SK-N-SH (cell line): ENCODE measurements at regions not wholly inside any gene's neighbourhood (a gene's known extent, or its start where the extent isn't known, plus 50 kb on each side); places are given as distances from the start of the nearest gene placed in this dataset.
A peak's percentile ranks its signal among the peaks of the same experiment; 100 is the strongest.

Experiments
- CTCF ChIA-PET: fragments of 300-600, 350-600 bp; formaldehyde crosslinking; extraction: SDS; loops from one replicate; lab custom pipeline; 2021; lab: Yijun Ruan, JAX
- POLR2A ChIA-PET: fragments of 350-600 bp; sonication (Branson Sonifier 250); formaldehyde crosslinking; extraction: SDS; loops from one replicate; lab custom pipeline; 2020; ENCODE audit warnings: antibody characterized with exemption, inconsistent platforms; lab: Yijun Ruan, JAX
- DNase-seq: peaks from one replicate; pipeline ENCODE4 v3.0.0; 2012
- H2AFZ ChIP-seq: fragments of 200-600 bp; sonication (generic); 2 replicates; pipeline ENCODE4 v1.8.1; 2016; ENCODE audit warnings: antibody characterized with exemption, mild to moderate bottlenecking, low read depth
- H3F3A ChIP-seq: fragments of 200-600 bp; sonication (generic); replicated peaks from 2 replicates; pipeline ENCODE3; 2016; ENCODE audit warnings: antibody characterized with exemption, mild to moderate bottlenecking; ENCODE audit not compliant: insufficient read depth
- H3K27ac ChIP-seq, 2 experiments: fragments of 200-500 bp in 1 of 2; fragments of 200-600 bp in 1 of 2; sonication (Bioruptor generic) in 1 of 2; sonication (generic), shearing (Covaris generic) in 1 of 2; 2 replicates each; pipeline versions ENCODE4 v1.5.1 to v1.6.1; 2014 to 2016; ENCODE audit warnings: low read depth in 2 of 2, inconsistent platforms in 1 of 2, low read length in 1 of 2, mild to moderate bottlenecking in 1 of 2, mixed read lengths in 1 of 2
- H3K27me3 ChIP-seq: fragments of 200-600 bp; sonication (generic), shearing (Covaris generic); 2 replicates; pipeline ENCODE4 v1.6.1; 2016; ENCODE audit warnings: mixed run types; ENCODE audit not compliant: insufficient read depth
- H3K36me3 ChIP-seq, 2 experiments: fragments of 200-500 bp in 1 of 2; fragments of 200-600 bp in 1 of 2; sonication (Bioruptor generic) in 1 of 2; sonication (generic) in 1 of 2; replicated peaks in 1 of 2; 2 replicates each; pipeline versions ENCODE3 to v1.5.1; 2014 to 2016; ENCODE audit warnings: low read length in 1 of 2, mild to moderate bottlenecking in 1 of 2; ENCODE audit not compliant: insufficient read depth in 2 of 2, control insufficient read depth in 1 of 2
- H3K4me1 ChIP-seq, 2 experiments: fragments of 200-500 bp in 1 of 2; fragments of 200-600 bp in 1 of 2; sonication (Bioruptor generic) in 1 of 2; sonication (generic), shearing (Covaris generic) in 1 of 2; 2 replicates each; pipeline versions ENCODE4 v1.5.1 to v1.6.1; 2014 to 2016; ENCODE audit warnings: low read depth in 1 of 2, low read length in 1 of 2, mixed run types in 1 of 2; ENCODE audit not compliant: insufficient read depth in 2 of 2, control insufficient read depth in 1 of 2
- H3K4me2 ChIP-seq: fragments of 200-600 bp; sonication (generic), shearing (Covaris generic); 2 replicates; pipeline ENCODE4 v1.6.1; 2017; ENCODE audit warnings: mixed run types
- H3K4me3 ChIP-seq, 2 experiments: fragments of 200-500 bp in 1 of 2; fragments of 200-600 bp in 1 of 2; sonication (Bioruptor generic) in 1 of 2; sonication (generic), shearing (Covaris generic) in 1 of 2; 2 replicates each; pipeline versions ENCODE4 v1.5.1 to v1.8.1; 2014 to 2016; ENCODE audit warnings: low read depth in 2 of 2, inconsistent platforms in 1 of 2, low read length in 1 of 2, mild to moderate bottlenecking in 1 of 2, mixed read lengths in 1 of 2, moderate library complexity in 1 of 2
- H3K79me2 ChIP-seq: fragments of 200-600 bp; sonication (generic); 2 replicates; pipeline ENCODE4 v1.8.1; 2017; ENCODE audit warnings: mild to moderate bottlenecking; ENCODE audit not compliant: insufficient read depth
- H3K9ac ChIP-seq: fragments of 200-600 bp; sonication (generic); 2 replicates; pipeline ENCODE4 v1.6.1; 2017; ENCODE audit warnings: mixed run types
- H3K9me2 ChIP-seq: fragments of 200-600 bp; sonication (generic); 2 replicates; pipeline ENCODE4 v1.6.1; 2017; ENCODE audit warnings: mixed run types
- H3K9me3 ChIP-seq: fragments of 200-600 bp; sonication (generic); 2 replicates; pipeline ENCODE4 v1.6.1; 2017; ENCODE audit warnings: mixed run types, mild to moderate bottlenecking, moderate library complexity
- H4K20me1 ChIP-seq: fragments of 200-600 bp; sonication (generic); 2 replicates; pipeline ENCODE4 v1.6.1; 2017; ENCODE audit warnings: mild to moderate bottlenecking, mixed run types; ENCODE audit not compliant: insufficient read depth
- ELF1 ChIP-seq: IDR thresholded peaks from 2 replicates; pipeline ENCODE4 v1.4.0; 2012
- FOSL2 ChIP-seq: IDR thresholded peaks from 2 replicates; pipeline ENCODE4 v1.4.0; 2012; ENCODE audit warnings: low read depth, mild to moderate bottlenecking, moderate library complexity, borderline replicate concordance
- FOXJ3 ChIP-seq: sonication (generic); formaldehyde crosslinking; IDR thresholded peaks from 2 replicates; pipeline ENCODE4 v1.5.1; 2020; ENCODE audit warnings: mild to moderate bottlenecking, missing genetic modification reagents
- FOXM1 ChIP-seq: IDR thresholded peaks from 2 replicates; pipeline ENCODE4 v1.4.0; 2012; ENCODE audit warnings: low read depth, mild to moderate bottlenecking
- GATA2 ChIP-seq: sonication (generic); formaldehyde crosslinking; IDR thresholded peaks from 2 replicates; pipeline ENCODE4 v1.5.0; 2020; ENCODE audit warnings: mild to moderate bottlenecking, missing genetic modification reagents
- MEF2A ChIP-seq: IDR thresholded peaks from 2 replicates; pipeline ENCODE4 v1.4.0; 2012; ENCODE audit warnings: low read depth, borderline replicate concordance
- MXI1 ChIP-seq: IDR thresholded peaks from 2 replicates; pipeline ENCODE4 v1.6.1; 2012; ENCODE audit warnings: mild to moderate bottlenecking, low read depth, low read length, improper control_type of control experiment
- NFIC ChIP-seq: IDR thresholded peaks from 2 replicates; pipeline ENCODE4 v1.4.0; 2012; ENCODE audit warnings: borderline replicate concordance
- NRF1 ChIP-seq: IDR thresholded peaks from 2 replicates; pipeline ENCODE4 v1.6.1; 2012; ENCODE audit warnings: low read depth, mild to moderate bottlenecking, low read length
- POLR2AphosphoS5 ChIP-seq: IDR thresholded peaks from 2 replicates; pipeline ENCODE4 v1.6.1; 2012; ENCODE audit warnings: low read depth, low read length
- RCOR1 ChIP-seq: fragments of 150-350 bp; IDR thresholded peaks from 2 replicates; pipeline ENCODE4 v1.6.1; 2017; ENCODE audit warnings: antibody characterized with exemption, low read length
- RXRA ChIP-seq: IDR thresholded peaks from 2 replicates; pipeline ENCODE4 v1.4.0; 2012; ENCODE audit warnings: low read depth, mild to moderate bottlenecking, borderline replicate concordance
- SIN3A ChIP-seq: IDR thresholded peaks from 2 replicates; pipeline ENCODE4 v1.6.1; 2012; ENCODE audit warnings: low read depth, mild to moderate bottlenecking, low read length, moderate library complexity, borderline replicate concordance
- SMC3 ChIP-seq: IDR thresholded peaks from 2 replicates; pipeline ENCODE4 v1.6.1; 2012; ENCODE audit warnings: low read depth, low read length, improper control_type of control experiment
- TAF1 ChIP-seq: IDR thresholded peaks from 2 replicates; pipeline ENCODE4 v1.6.1; 2012; ENCODE audit warnings: low read depth, mild to moderate bottlenecking, low read length, moderate library complexity, borderline replicate concordance
- TEAD4 ChIP-seq: IDR thresholded peaks from 2 replicates; pipeline ENCODE4 v1.4.0; 2012; ENCODE audit warnings: mild to moderate bottlenecking, borderline replicate concordance; ENCODE audit not compliant: insufficient read depth
- YY1 ChIP-seq: IDR thresholded peaks from 2 replicates; pipeline ENCODE4 v1.4.0; 2012; ENCODE audit warnings: low read depth, mild to moderate bottlenecking
- whole genome bisulfite sequencing: methylation state at CpG from one replicate; pipeline ENCODE4 v1.1.6; 2017; ENCODE audit warnings: low lambda C conversion rate; 5-methylcytosine and 5-hydroxymethylcytosine counted together
- TF ChIP-seq, protein P1 (sequence below): IDR thresholded peaks from 2 replicates; pipeline ENCODE4 v1.4.0; 2012; ENCODE audit warnings: low read depth, borderline replicate concordance
- TF ChIP-seq, protein P2 (sequence below): IDR thresholded peaks from 2 replicates; pipeline ENCODE4; 2012
- TF ChIP-seq, protein P3 (sequence below): fragments of 150-350 bp; IDR thresholded peaks from 2 replicates; pipeline ENCODE4 v1.6.1; 2017; ENCODE audit warnings: antibody characterized with exemption, low read length, low read depth, borderline replicate concordance
- TF ChIP-seq, protein P4 (sequence below): fragments of 150-350 bp; IDR thresholded peaks from 2 replicates; pipeline ENCODE4 v1.6.1; 2016; ENCODE audit warnings: mild to moderate bottlenecking, low read depth, low read length
- TF ChIP-seq, protein P5 (sequence below): IDR thresholded peaks from 2 replicates; pipeline ENCODE4 v1.4.0; 2012; ENCODE audit warnings: low read depth

DNA sequence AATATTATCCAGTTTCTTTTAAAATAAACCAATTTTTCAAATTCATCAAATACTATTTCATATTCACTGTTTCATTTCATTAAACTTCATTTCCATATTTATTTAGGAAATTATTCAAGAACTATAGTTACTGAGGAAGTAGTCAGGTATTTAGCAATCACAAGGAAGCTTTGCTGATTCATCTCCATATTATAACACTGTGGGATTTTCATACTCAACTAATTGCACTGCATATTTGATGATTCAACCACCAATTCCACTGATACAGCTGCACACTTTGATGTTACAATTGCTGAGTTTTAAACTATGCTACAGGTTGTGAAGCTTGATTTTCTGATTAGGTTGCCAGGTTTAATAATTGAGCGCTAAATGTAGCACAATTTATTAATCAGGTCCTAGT lies 556.8 kb upstream of the SLITRK1 start:
- 72% methylated on average over 1 of the region's 1 CpG for WGBS
- CTCF ChIA-PET, result no interaction called here

DNA sequence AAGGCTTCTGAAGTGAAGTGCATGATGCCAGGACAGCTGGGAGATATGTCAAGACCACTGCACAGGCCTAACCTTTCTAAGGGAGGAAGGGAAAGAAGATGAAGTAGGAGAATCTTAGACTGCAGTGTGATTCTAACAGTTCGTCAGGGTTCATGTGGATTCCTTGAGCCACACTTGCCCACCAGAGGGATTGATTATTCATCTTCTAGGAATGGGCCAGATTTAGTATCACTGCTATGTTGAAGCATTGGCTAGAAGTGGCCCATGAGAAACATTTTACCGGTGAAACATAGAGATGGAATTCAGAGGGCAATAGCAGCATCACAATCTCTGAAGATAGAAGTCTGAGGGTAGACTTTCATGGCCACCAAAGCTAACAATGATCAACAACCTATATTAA lies 550.8 kb upstream of the SLITRK1 start:
- H3K4me2 ChIP-seq, result no peak overlapping the region
- H3K27me3 ChIP-seq, result no peaks in the 10 kb centered on the region
- 0 out of 2 replicates have a peak overlapping the region, but pooled peaks have one; percentile 71 for H2AFZ ChIP-seq
- H3K4me1 ChIP-seq, result peaks cover 0 to 23% of the 10 kb centered on the region in 2 experiments; a peak in 3 of 4 replicates
- ChIA-PET POLR2A (no interaction called here), CTCF (no interaction called here)
- H3K27ac ChIP-seq, result peak overlapping the region in 1 of 2 experiments; percentile 85; a peak in 2 of 4 replicates
- H3F3A ChIP-seq, result peaks cover 40% of the 10 kb centered on the region
- no peak overlapping the region for H3K4me3 ChIP-seq
- H3K9ac ChIP-seq, result no peak overlapping the region
- no peak for DNase-seq
- 6% methylated on average over 2 of the region's 2 CpGs for WGBS
- H3K9me2 ChIP-seq, result no peaks in the 10 kb centered on the region
- no peaks in the 10 kb centered on the region for H3K9me3 ChIP-seq
- H3K79me2 ChIP-seq, result no peaks in the 10 kb centered on the region
- H4K20me1 ChIP-seq, result no peaks in the 10 kb centered on the region
- no peaks in the 10 kb centered on the region for H3K36me3 ChIP-seq
- TF ChIP-seq YY1, result peak; percentile 22; the same call in 1 of the 2 replicates
- TF ChIP-seq, protein P1, sequence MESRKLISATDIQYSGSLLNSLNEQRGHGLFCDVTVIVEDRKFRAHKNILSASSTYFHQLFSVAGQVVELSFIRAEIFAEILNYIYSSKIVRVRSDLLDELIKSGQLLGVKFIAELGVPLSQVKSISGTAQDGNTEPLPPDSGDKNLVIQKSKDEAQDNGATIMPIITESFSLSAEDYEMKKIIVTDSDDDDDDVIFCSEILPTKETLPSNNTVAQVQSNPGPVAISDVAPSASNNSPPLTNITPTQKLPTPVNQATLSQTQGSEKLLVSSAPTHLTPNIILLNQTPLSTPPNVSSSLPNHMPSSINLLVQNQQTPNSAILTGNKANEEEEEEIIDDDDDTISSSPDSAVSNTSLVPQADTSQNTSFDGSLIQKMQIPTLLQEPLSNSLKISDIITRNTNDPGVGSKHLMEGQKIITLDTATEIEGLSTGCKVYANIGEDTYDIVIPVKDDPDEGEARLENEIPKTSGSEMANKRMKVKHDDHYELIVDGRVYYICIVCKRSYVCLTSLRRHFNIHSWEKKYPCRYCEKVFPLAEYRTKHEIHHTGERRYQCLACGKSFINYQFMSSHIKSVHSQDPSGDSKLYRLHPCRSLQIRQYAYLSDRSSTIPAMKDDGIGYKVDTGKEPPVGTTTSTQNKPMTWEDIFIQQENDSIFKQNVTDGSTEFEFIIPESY, result no peak
- TF ChIP-seq POLR2AphosphoS5, result no peak; the same call in 1 of the 2 replicates
- TF ChIP-seq MEF2A, result peak; percentile 90
- TF ChIP-seq, protein P2, sequence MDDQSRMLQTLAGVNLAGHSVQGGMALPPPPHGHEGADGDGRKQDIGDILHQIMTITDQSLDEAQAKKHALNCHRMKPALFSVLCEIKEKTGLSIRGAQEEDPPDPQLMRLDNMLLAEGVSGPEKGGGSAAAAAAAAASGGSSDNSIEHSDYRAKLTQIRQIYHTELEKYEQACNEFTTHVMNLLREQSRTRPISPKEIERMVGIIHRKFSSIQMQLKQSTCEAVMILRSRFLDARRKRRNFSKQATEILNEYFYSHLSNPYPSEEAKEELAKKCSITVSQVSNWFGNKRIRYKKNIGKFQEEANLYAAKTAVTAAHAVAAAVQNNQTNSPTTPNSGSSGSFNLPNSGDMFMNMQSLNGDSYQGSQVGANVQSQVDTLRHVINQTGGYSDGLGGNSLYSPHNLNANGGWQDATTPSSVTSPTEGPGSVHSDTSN, result peak; percentile 60
- TF ChIP-seq, protein P3, sequence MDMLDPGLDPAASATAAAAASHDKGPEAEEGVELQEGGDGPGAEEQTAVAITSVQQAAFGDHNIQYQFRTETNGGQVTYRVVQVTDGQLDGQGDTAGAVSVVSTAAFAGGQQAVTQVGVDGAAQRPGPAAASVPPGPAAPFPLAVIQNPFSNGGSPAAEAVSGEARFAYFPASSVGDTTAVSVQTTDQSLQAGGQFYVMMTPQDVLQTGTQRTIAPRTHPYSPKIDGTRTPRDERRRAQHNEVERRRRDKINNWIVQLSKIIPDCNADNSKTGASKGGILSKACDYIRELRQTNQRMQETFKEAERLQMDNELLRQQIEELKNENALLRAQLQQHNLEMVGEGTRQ, result no peak
- TF ChIP-seq NFIC, result peak; percentile 32; the same call in 1 of the 2 replicates
- TF ChIP-seq, protein P4, sequence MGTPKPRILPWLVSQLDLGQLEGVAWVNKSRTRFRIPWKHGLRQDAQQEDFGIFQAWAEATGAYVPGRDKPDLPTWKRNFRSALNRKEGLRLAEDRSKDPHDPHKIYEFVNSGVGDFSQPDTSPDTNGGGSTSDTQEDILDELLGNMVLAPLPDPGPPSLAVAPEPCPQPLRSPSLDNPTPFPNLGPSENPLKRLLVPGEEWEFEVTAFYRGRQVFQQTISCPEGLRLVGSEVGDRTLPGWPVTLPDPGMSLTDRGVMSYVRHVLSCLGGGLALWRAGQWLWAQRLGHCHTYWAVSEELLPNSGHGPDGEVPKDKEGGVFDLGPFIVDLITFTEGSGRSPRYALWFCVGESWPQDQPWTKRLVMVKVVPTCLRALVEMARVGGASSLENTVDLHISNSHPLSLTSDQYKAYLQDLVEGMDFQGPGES, result no peak
- no peak for TF ChIP-seq MXI1
- TF ChIP-seq FOXM1, result no peak
- TF ChIP-seq ELF1, result no peak
- TF ChIP-seq TEAD4, result peak; percentile 75; the same call in 1 of the 2 replicates
- peak; percentile 85 for TF ChIP-seq RXRA
- no peak for TF ChIP-seq TAF1
- TF ChIP-seq NRF1, result no peak
- TF ChIP-seq, protein P5, sequence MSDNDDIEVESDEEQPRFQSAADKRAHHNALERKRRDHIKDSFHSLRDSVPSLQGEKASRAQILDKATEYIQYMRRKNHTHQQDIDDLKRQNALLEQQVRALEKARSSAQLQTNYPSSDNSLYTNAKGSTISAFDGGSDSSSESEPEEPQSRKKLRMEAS, result 0 out of 2 replicates have a peak, but pooled peaks have one; percentile 14
- TF ChIP-seq SIN3A, result no peak
- no peak for TF ChIP-seq SMC3
- no peak for TF ChIP-seq GATA2 (CRISPR knock-in tag)
- no peak for TF ChIP-seq FOXJ3 (CRISPR knock-in tag)
- TF ChIP-seq FOSL2, result peak; percentile 85

More for the DNA sequence above, 556.8 kb upstream of the SLITRK1 start:
- H3K36me3 ChIP-seq, result no peaks in the 10 kb centered on the region
- no peak overlapping the region for H3K27ac ChIP-seq
- H3K79me2 ChIP-seq, result no peaks in the 10 kb centered on the region
- no peak for TF ChIP-seq RXRA
- no peak for TF ChIP-seq RCOR1
- no peak for TF ChIP-seq POLR2AphosphoS5
- no peak for TF ChIP-seq NRF1
- TF ChIP-seq MEF2A, result no peak
- DNase-seq, result no peak
- no peaks in the 10 kb centered on the region for H3F3A ChIP-seq
- no peak overlapping the region for H3K4me2 ChIP-seq
- H3K4me1 ChIP-seq, result no peaks in the 10 kb centered on the region; a peak in 1 of 4 replicates
- no peaks in the 10 kb centered on the region for H3K27me3 ChIP-seq
- H4K20me1 ChIP-seq, result no peaks in the 10 kb centered on the region
- no peak overlapping the region for H3K4me3 ChIP-seq
- H3K9me2 ChIP-seq, result no peaks in the 10 kb centered on the region
- POLR2A ChIA-PET, result no interaction called here
- H3K9me3 ChIP-seq, result no peaks in the 10 kb centered on the region
- H2AFZ ChIP-seq, result no peak overlapping the region
- H3K9ac ChIP-seq, result no peak overlapping the region
